ENCODE measurements at regions not wholly inside any gene's neighbourhood (a gene's known extent, or its start where the extent isn't known, plus 50 kb on each side); places are given as distances from the start of the nearest gene placed in this dataset.

GRCh38 chr4:14787221-14787620 lies 215.1 kb upstream of the CPEB2 start:
- no peak for DNase-seq
- intact Hi-C loops (cut with DNase I) = no loop called here
- H3K4me1 ChIP-seq = no peaks in the 10 kb centered on the region
- no peaks in the 10 kb centered on the region for H3K27me3 ChIP-seq (ENCODE audit: low read depth)
- H3K9me3 ChIP-seq = no peaks in the 10 kb centered on the region
- H3K36me3 ChIP-seq = no peaks in the 10 kb centered on the region
- no peak overlapping the region for H3K4me3 ChIP-seq
- TF ChIP-seq CTCF (IDR thresholded peaks at IDR 0.05) = no peak
- no peak overlapping the region for H3K27ac ChIP-seq
- no peak for ATAC-seq

GRCh38 chr4:14787894-14788293 lies 214.4 kb upstream of the CPEB2 start:
- intact Hi-C loops (cut with DNase I) = no loop called here
- peak; percentile 53 for TF ChIP-seq CTCF (IDR thresholded peaks at IDR 0.05)
- Histone ChIP-seq H3K36me3 (no peaks in the 10 kb centered on the region), H3K4me1 (no peaks in the 10 kb centered on the region), H3K27me3 (ENCODE audit: low read depth) (no peaks in the 10 kb centered on the region), H3K27ac (no peak overlapping the region), H3K4me3 (no peak overlapping the region), H3K9me3 (no peaks in the 10 kb centered on the region)
- DNase-seq (no peak), ATAC-seq (peak; percentile 52 to 74)

- intact Hi-C loops (cut with DNase I) = no loop called here
- Histone ChIP-seq H3K36me3 (no peaks in the 10 kb centered on the region), H3K4me1 (no peaks in the 10 kb centered on the region), H3K27ac (no peak overlapping the region), H3K9me3 (no peaks in the 10 kb centered on the region), H3K4me3 (no peak overlapping the region), H3K27me3 (ENCODE audit: low read depth) (no peaks in the 10 kb centered on the region)
- ATAC-seq (no peak), DNase-seq (no peak)
- TF ChIP-seq CTCF (IDR thresholded peaks at IDR 0.05) = no peak
These were observed 211.8 kb upstream of the CPEB2 start for GRCh38 chr4:14790494-14790893.

GRCh38 chr4:14792702-14793227 lies 209.5 kb upstream of the CPEB2 start:
- H3K4me1 ChIP-seq = no peaks in the 10 kb centered on the region
- TF ChIP-seq CTCF (IDR thresholded peaks at IDR 0.05) = no peak
- no peak overlapping the region for H3K4me3 ChIP-seq
- no peaks in the 10 kb centered on the region for H3K27me3 ChIP-seq (ENCODE audit: low read depth)
- DNase-seq (no peak), ATAC-seq (no peak)
- H3K36me3 ChIP-seq = no peaks in the 10 kb centered on the region
- no peaks in the 10 kb centered on the region for H3K9me3 ChIP-seq
- no peak overlapping the region for H3K27ac ChIP-seq
- intact Hi-C loops (cut with DNase I) = no loop called here

- no peak overlapping the region for H3K4me3 ChIP-seq
- peaks cover 8% of the 10 kb centered on the region for H3K9me3 ChIP-seq
- H3K36me3 ChIP-seq = no peaks in the 10 kb centered on the region
- no peak for TF ChIP-seq CTCF (IDR thresholded peaks at IDR 0.05)
- intact Hi-C loops (cut with DNase I) = no loop called here
- no peaks in the 10 kb centered on the region for H3K4me1 ChIP-seq
- H3K27ac ChIP-seq = no peak overlapping the region
- H3K27me3 ChIP-seq (ENCODE audit: low read depth) = no peaks in the 10 kb centered on the region
- no peak for ATAC-seq
- DNase-seq = no peak
These were observed 201.3 kb upstream of the CPEB2 start for GRCh38 chr4:14800977-14801376.

GRCh38 chr4:14802596-14802995 lies 199.7 kb upstream of the CPEB2 start:
- Histone ChIP-seq H3K27me3 (ENCODE audit: low read depth) (no peaks in the 10 kb centered on the region), H3K27ac (no peak overlapping the region), H3K9me3 (peaks cover 8% of the 10 kb centered on the region), H3K36me3 (no peaks in the 10 kb centered on the region), H3K4me3 (no peak overlapping the region), H3K4me1 (no peaks in the 10 kb centered on the region)
- DNase-seq = no peak
- intact Hi-C loops (cut with DNase I) = no loop called here
- no peak for ATAC-seq
- TF ChIP-seq CTCF (IDR thresholded peaks at IDR 0.05) = no peak

Data from lower lobe of right lung (tissue), 2 donors.